GM12878 (cell line): ENCODE measurements at regions not wholly inside any gene's neighbourhood (a gene's known extent, or its start where the extent isn't known, plus 50 kb on each side); places are given as distances from the start of the nearest gene placed in this dataset.
A peak's percentile ranks its signal among the peaks of the same experiment; 100 is the strongest.

ENCODE experiments used
- ATAC-seq: fragments of 200-7000 bp; cut with Tn5 transposase; 3 replicates; pipeline ENCODE4 v1.9.1; 2020; ENCODE audit warnings: mild to moderate bottlenecking, moderate library complexity
- BruUV-seq: library from RNA; stranded (reverse); fragments of 400-500 nt; replicated peaks from 2 replicates; lab custom pipeline; 2021; lab: Mats Ljungman, UMichigan
- CTCF ChIA-PET: fragments of 300-600 bp; sonication (Branson Sonifier 250); formaldehyde crosslinking; extraction: SDS; loops from one replicate; lab custom pipeline; 2021; ENCODE audit warnings: inconsistent platforms; lab: Yijun Ruan, JAX
- POLR2A ChIA-PET: fragments of 350-600 bp; formaldehyde crosslinking; extraction: SDS; loops from one replicate; lab custom pipeline; 2021; ENCODE audit warnings: inconsistent platforms; lab: Charles Lee
- RAD21 ChIA-PET: fragments of 300-600 bp; sonication (Branson Sonifier 250); formaldehyde crosslinking; loops from one replicate; lab custom pipeline; 2023; ENCODE audit warnings: antibody characterized with exemption; ENCODE audit not compliant: unreplicated experiment; lab: Charles Lee
- SMC1A ChIA-PET: fragments of 300-600 bp; sonication (Branson Sonifier 250); formaldehyde crosslinking; loops from one replicate; lab custom pipeline; 2023; ENCODE audit not compliant: unreplicated experiment, uncharacterized antibody; lab: Charles Lee
- DNase-seq: peaks from one replicate; pipeline ENCODE4 v3.0.0-alpha.2; 2011; ENCODE audit warnings: low read depth, low spot score
- FAIRE-seq: peaks from 3 replicates; lab custom pipeline; 2011; peaks lifted over from hg19 to GRCh38; lab: Jason Lieb, UNC
- H2AFZ ChIP-seq: 2 replicates; pipeline ENCODE4 v1.6.0; 2011; ENCODE audit warnings: low read depth, low read length, control low read depth; ENCODE audit not compliant: control insufficient read depth
- H3K27ac ChIP-seq: 2 replicates; pipeline ENCODE4 v1.5.1; 2011; ENCODE audit warnings: control low read depth; ENCODE audit not compliant: control insufficient read depth, insufficient read depth
- H3K27me3 ChIP-seq, 2 experiments: replicated peaks in 1 of 2; 2 replicates each; pipeline versions ENCODE4 v1.6.0 to v1.6.1; 2011; ENCODE audit warnings: low read length in 1 of 2; ENCODE audit not compliant: control insufficient read depth in 2 of 2, insufficient read depth in 2 of 2
- H3K36me3 ChIP-seq, 2 experiments: 2 replicates each; pipeline ENCODE4 v1.5.1; 2011; ENCODE audit warnings: low read length in 1 of 2; ENCODE audit not compliant: control insufficient read depth in 2 of 2, insufficient read depth in 2 of 2
- H3K4me1 ChIP-seq: 2 replicates; pipeline ENCODE4 v1.6.1; 2011; ENCODE audit warnings: mild to moderate bottlenecking, low read length, moderate library complexity, mixed read lengths; ENCODE audit not compliant: control insufficient read depth, insufficient read depth
- H3K4me2 ChIP-seq: 2 replicates; pipeline ENCODE4 v1.6.0; 2011; ENCODE audit warnings: control low read depth; ENCODE audit not compliant: control insufficient read depth, insufficient read depth
- H3K4me3 ChIP-seq: fragments of 200-600 bp; sonication (generic); 2 replicates; pipeline ENCODE4 v1.5.1; 2016
- H3K79me2 ChIP-seq: 2 replicates; pipeline ENCODE4 v1.6.0; 2011; ENCODE audit warnings: low read length; ENCODE audit not compliant: control insufficient read depth, insufficient read depth
- H3K9ac ChIP-seq: 2 replicates; pipeline ENCODE4 v1.8.0; 2011; ENCODE audit warnings: low read length, control low read depth, mixed read lengths; ENCODE audit not compliant: control insufficient read depth, insufficient read depth
- H3K9me3 ChIP-seq: replicated peaks from 3 replicates; pipeline ENCODE4 v1.5.1; 2011; ENCODE audit warnings: mild to moderate bottlenecking, low read length; ENCODE audit not compliant: control insufficient read depth, insufficient read depth
- H4K20me1 ChIP-seq: 2 replicates; pipeline ENCODE4 v1.6.0; 2011; ENCODE audit not compliant: control insufficient read depth, insufficient read depth
- DPF2 ChIP-seq: fragments of 450-650 bp; IDR thresholded peaks from 2 replicates; pipeline ENCODE4 v1.6.1; 2017; ENCODE audit warnings: mild to moderate bottlenecking
- KDM1A ChIP-seq: fragments of 200-600 bp; sonication (generic); IDR thresholded peaks from 2 replicates; pipeline ENCODE4 v1.6.1; 2016; ENCODE audit warnings: borderline replicate concordance
- MYB ChIP-seq: fragments of 150-350 bp; IDR thresholded peaks from 2 replicates; pipeline ENCODE4 v1.6.1; 2014; ENCODE audit warnings: mild to moderate bottlenecking, low read depth, low read length, borderline replicate concordance
- NFXL1 ChIP-seq: fragments of 450-650 bp; IDR thresholded peaks from 2 replicates; pipeline ENCODE4 v1.6.1; 2017; ENCODE audit warnings: antibody characterized with exemption, mild to moderate bottlenecking, borderline replicate concordance
- NFYA ChIP-seq: IDR thresholded peaks from 2 replicates; pipeline ENCODE4 v1.6.1; 2011; ENCODE audit warnings: low read depth, mild to moderate bottlenecking, low read length, improper control_type of control experiment, borderline replicate concordance
- NFYB ChIP-seq: IDR thresholded peaks from 2 replicates; pipeline ENCODE4 v1.6.1; 2011; ENCODE audit warnings: low read depth, mild to moderate bottlenecking, low read length, improper control_type of control experiment, moderate library complexity; ENCODE audit not compliant: insufficient read depth
- RAD51 ChIP-seq: fragments of 450-650 bp; IDR thresholded peaks from 2 replicates; pipeline ENCODE4 v1.6.1; 2016; ENCODE audit warnings: moderate library complexity, mild to moderate bottlenecking, inconsistent platforms
- SIN3A ChIP-seq: IDR thresholded peaks from 2 replicates; pipeline ENCODE4 v1.6.1; 2012; ENCODE audit warnings: low read depth, low read length, improper control_type of control experiment
- SIX5 ChIP-seq: IDR thresholded peaks from 2 replicates; pipeline ENCODE4 v1.6.1; 2011; ENCODE audit warnings: mild to moderate bottlenecking, low read depth, low read length, moderate library complexity; ENCODE audit not compliant: severe bottlenecking
- SMAD5 ChIP-seq: IDR thresholded peaks from 2 replicates; pipeline ENCODE4 v1.6.1; 2016; ENCODE audit warnings: antibody characterized with exemption, low read depth
- SREBF2 ChIP-seq: IDR thresholded peaks from 2 replicates; pipeline ENCODE4 v1.6.1; 2012; ENCODE audit warnings: mild to moderate bottlenecking, low read length
- SRF ChIP-seq, 2 experiments: IDR thresholded peaks; 2 replicates each; pipeline ENCODE4 v1.6.1; 2011; ENCODE audit warnings: low read depth in 2 of 2, low read length in 2 of 2, mild to moderate bottlenecking in 1 of 2, moderate library complexity in 1 of 2
- SUZ12 ChIP-seq: fragments of 200-600 bp; sonication (generic); IDR thresholded peaks from one replicate; pipeline ENCODE4 v1.6.1; 2018; ENCODE audit warnings: antibody characterized with exemption, mild to moderate bottlenecking; ENCODE audit not compliant: unreplicated experiment
- ZBED1 ChIP-seq: IDR thresholded peaks from 2 replicates; pipeline ENCODE4 v1.6.1; 2016; ENCODE audit warnings: borderline replicate concordance
- WGBS: methylation state at CpG from one replicate; pipeline ENCODE4 v1.1.6; 2016; ENCODE audit warnings: low lambda C conversion rate; ENCODE audit not compliant: insufficient replicate concordance, insufficient coverage; ENCODE audit errors: missing lambda C conversion rate; 5-methylcytosine and 5-hydroxymethylcytosine counted together
- in situ Hi-C: fragments of 300-500 bp; cut with MboI; formaldehyde crosslinking; loops from 9 replicates; pipeline ENCODE4 v1.14.3; 2018; ENCODE audit warnings: mixed read lengths
- intact Hi-C: fragments of 100-400 bp; cut with micrococcal nuclease; formaldehyde crosslinking; loops from one replicate; pipeline ENCODE4 v1.14.2; 2022; ENCODE audit not compliant: unreplicated experiment
- TF ChIP-seq, protein P1 (sequence below): fragments of 450-650 bp; IDR thresholded peaks from 2 replicates; pipeline ENCODE4 v1.6.1; 2017; ENCODE audit warnings: mild to moderate bottlenecking, low read depth, inconsistent platforms; ENCODE audit not compliant: poor library complexity, severe bottlenecking
- TF ChIP-seq, protein P2 (sequence below), 3 experiments: IDR thresholded peaks in 2 of 3; conservative IDR thresholded peaks in 1 of 3; 2 replicates each; pipeline ENCODE4 v1.5.1; 2011; ENCODE audit warnings: low read depth in 3 of 3, low read length in 3 of 3, mild to moderate bottlenecking in 3 of 3, control low read depth in 2 of 3, moderate library complexity in 2 of 3, inconsistent platforms in 1 of 3, mixed read lengths in 1 of 3; ENCODE audit not compliant: control insufficient read depth in 2 of 3, insufficient read depth in 1 of 3; ENCODE audit errors: extremely low read depth in 1 of 3

DNA sequence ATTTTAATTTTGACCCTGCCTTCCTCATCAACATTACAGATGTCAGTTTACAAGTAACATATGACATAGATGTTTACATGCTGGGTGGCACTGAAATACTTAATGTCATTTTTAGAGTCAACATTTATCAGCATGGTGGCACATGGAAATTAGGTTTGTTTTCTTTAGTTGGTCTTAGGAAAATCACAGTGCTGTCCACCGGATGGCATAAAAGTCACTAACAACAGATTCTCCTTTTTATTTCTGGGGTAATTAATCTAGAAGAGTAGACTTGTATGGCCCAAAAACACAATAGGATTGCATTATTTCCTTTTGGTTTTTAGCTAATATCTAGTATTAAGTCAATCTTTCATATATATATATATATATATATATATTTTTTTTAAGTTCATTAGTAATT lies 88.6 kb upstream of the HHIP start (continued):
- no peak for TF ChIP-seq MYB
- TF ChIP-seq SRF (IDR thresholded peaks at IDR 0.05; ENCODE audit: low read depth in 2 of 2, low read length in 2 of 2), result no peak
- TF ChIP-seq, protein P1, sequence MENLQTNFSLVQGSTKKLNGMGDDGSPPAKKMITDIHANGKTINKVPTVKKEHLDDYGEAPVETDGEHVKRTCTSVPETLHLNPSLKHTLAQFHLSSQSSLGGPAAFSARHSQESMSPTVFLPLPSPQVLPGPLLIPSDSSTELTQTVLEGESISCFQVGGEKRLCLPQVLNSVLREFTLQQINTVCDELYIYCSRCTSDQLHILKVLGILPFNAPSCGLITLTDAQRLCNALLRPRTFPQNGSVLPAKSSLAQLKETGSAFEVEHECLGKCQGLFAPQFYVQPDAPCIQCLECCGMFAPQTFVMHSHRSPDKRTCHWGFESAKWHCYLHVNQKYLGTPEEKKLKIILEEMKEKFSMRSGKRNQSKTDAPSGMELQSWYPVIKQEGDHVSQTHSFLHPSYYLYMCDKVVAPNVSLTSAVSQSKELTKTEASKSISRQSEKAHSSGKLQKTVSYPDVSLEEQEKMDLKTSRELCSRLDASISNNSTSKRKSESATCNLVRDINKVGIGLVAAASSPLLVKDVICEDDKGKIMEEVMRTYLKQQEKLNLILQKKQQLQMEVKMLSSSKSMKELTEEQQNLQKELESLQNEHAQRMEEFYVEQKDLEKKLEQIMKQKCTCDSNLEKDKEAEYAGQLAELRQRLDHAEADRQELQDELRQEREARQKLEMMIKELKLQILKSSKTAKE, result no peak
- no peak for TF ChIP-seq NFYB
- TF ChIP-seq SUZ12, result no peak
- no peak for TF ChIP-seq SREBF2
- TF ChIP-seq SIN3A, result no peak
- TF ChIP-seq NFYA, result no peak
- TF ChIP-seq NFXL1, result no peak
- no peak for TF ChIP-seq ZBED1

DNA sequence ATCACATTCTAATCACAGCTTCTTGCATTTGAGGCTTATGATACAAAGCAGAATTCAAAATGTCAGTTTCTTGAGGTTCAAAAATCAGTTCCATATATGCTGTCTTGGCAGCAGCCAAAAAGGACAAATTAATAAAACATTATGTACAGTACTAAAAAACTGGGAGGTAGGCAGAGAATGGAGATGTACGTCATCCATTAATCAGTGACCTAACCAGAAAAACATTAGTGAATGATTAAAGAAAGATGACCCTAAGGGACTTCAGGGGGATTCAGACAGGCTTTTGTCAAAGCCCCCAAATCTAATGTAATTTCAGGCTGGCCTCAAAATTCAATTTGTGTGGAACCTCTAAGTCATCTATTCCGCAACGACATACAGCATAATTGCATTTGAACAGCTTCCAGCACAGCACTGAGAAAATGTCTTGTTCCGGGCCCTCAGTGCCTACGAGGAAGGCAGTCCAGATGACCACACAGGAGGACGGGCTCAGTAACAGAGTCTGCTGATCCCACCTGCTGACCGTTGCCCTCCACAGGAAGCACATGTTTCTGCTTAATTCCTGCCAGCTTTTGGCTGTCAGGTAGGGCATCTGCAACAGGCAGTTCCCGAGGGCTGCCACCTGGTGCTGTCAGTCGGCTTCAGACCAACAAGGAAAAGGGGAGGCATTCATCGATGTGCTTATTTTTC lies 83.8 kb upstream of the HHIP start:
- FAIRE-seq, result no peak
- H3K4me1 ChIP-seq, result no peaks in the 10 kb centered on the region
- POLR2A ChIA-PET, result no interaction called here
- H3K27me3 ChIP-seq, result no peaks in the 10 kb centered on the region; a peak in 1 of 4 replicates
- peak; percentile 21; the same call in 2 of the 3 replicates for ATAC-seq
- H4K20me1 ChIP-seq, result no peaks in the 10 kb centered on the region
- DNase-seq, result no peak
- no peaks in the 10 kb centered on the region for H3K79me2 ChIP-seq
- H3K4me2 ChIP-seq, result no peak overlapping the region
- CTCF ChIA-PET, result interaction anchor here (1.3 kb wide), 1 partner anchor 13 kb away, joined by 4 read pairs; no protein-coding TSS in a partner anchor
- 26% methylated on average over 10 of the region's 10 CpGs for WGBS
- RAD21 ChIA-PET, result no interaction called here
- intact Hi-C loops, result no loop called here
- H3K9ac ChIP-seq, result no peak overlapping the region
- SMC1A ChIA-PET, result no interaction called here
- BruUV-seq, result no TSS peak
- H3K36me3 ChIP-seq, result no peaks in the 10 kb centered on the region
- no peak overlapping the region for H3K4me3 ChIP-seq
- H3K27ac ChIP-seq, result no peak overlapping the region
- no peaks in the 10 kb centered on the region for H3K9me3 ChIP-seq
- in situ Hi-C loops, result no loop called here
- no peak overlapping the region for H2AFZ ChIP-seq
- no peak for TF ChIP-seq KDM1A
- TF ChIP-seq RAD51, result no peak
- no peak for TF ChIP-seq DPF2
- TF ChIP-seq MYB, result no peak
- TF ChIP-seq SMAD5, result no peak
- TF ChIP-seq, protein P2, sequence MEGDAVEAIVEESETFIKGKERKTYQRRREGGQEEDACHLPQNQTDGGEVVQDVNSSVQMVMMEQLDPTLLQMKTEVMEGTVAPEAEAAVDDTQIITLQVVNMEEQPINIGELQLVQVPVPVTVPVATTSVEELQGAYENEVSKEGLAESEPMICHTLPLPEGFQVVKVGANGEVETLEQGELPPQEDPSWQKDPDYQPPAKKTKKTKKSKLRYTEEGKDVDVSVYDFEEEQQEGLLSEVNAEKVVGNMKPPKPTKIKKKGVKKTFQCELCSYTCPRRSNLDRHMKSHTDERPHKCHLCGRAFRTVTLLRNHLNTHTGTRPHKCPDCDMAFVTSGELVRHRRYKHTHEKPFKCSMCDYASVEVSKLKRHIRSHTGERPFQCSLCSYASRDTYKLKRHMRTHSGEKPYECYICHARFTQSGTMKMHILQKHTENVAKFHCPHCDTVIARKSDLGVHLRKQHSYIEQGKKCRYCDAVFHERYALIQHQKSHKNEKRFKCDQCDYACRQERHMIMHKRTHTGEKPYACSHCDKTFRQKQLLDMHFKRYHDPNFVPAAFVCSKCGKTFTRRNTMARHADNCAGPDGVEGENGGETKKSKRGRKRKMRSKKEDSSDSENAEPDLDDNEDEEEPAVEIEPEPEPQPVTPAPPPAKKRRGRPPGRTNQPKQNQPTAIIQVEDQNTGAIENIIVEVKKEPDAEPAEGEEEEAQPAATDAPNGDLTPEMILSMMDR (IDR thresholded peaks at IDR 0.05 in 2 of 3, conservative IDR thresholded peaks at IDR 0.05 in 1 of 3; ENCODE audit: control insufficient read depth in 2 of 3, extremely low read depth in 1 of 3, insufficient read depth in 1 of 3, low read depth in 3 of 3, low read length in 3 of 3), result no peak
- TF ChIP-seq SIX5, result no peak
- TF ChIP-seq SUZ12, result no peak
